ENCODE measurements at regions not wholly inside any gene's neighbourhood (a gene's known extent, or its start where the extent isn't known, plus 50 kb on each side); places are given as distances from the start of the nearest gene placed in this dataset.

GRCh38 chr15:31463521-31464102, 137.0 kb downstream of the KLF13 start:
- ATAC-seq (no peak), DNase-seq (no peak)
- Mint-ChIP-seq H3K4me1 (peaks cover 21% of the 10 kb centered on the region), H3K9me3 (no peaks in the 10 kb centered on the region), H3K36me3 (ENCODE audit: low read depth) (no peaks in the 10 kb centered on the region), H3K4me3 (no peak overlapping the region), H3K27me3 (no peaks in the 10 kb centered on the region), H3K27ac (no peak overlapping the region)

DNA sequence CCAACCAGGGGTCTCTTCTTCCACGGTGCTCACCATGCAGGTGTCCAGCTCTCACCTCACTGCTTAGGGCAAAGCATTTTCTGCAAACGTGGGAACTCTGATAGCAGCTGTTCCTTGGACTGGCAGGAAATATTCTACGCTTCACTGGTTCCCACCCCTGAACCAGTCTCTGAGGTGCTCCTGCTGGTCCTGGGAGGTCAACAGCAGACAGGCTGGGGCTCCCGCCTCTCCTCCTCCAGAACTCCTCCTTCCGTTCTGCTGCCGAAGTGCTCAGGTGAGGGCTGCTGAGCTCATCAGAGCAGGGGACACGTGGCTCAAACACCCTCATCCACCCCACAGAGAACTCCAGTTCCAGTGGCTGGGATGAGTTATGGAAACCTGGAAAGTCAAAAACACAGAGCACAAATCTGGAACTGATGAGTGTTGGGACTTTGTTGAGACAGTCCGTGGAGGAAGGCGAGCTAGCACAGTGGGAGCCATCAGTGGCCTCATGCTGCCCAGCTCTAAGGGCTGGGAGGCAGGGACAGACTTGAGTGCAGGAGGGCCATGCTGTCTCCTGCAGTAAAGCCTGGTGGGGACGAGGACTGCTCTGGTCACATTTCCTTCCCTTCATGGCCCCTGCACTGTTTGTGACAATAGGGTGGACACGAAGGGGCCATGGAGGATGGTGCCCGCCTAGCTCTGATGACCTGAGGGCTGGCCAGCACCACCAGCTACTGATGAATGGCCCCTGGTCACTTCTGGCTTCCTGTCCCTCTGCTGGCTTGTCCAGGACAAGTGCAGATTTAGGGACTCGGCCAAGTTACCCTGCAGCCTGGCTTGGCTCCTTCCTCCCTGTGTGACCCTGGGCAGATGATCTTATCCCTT, 137.8 kb downstream of the KLF13 start:
- DNase-seq: no peak
- no peak for ATAC-seq
- H3K4me3 Mint-ChIP-seq: no peak overlapping the region

DNA sequence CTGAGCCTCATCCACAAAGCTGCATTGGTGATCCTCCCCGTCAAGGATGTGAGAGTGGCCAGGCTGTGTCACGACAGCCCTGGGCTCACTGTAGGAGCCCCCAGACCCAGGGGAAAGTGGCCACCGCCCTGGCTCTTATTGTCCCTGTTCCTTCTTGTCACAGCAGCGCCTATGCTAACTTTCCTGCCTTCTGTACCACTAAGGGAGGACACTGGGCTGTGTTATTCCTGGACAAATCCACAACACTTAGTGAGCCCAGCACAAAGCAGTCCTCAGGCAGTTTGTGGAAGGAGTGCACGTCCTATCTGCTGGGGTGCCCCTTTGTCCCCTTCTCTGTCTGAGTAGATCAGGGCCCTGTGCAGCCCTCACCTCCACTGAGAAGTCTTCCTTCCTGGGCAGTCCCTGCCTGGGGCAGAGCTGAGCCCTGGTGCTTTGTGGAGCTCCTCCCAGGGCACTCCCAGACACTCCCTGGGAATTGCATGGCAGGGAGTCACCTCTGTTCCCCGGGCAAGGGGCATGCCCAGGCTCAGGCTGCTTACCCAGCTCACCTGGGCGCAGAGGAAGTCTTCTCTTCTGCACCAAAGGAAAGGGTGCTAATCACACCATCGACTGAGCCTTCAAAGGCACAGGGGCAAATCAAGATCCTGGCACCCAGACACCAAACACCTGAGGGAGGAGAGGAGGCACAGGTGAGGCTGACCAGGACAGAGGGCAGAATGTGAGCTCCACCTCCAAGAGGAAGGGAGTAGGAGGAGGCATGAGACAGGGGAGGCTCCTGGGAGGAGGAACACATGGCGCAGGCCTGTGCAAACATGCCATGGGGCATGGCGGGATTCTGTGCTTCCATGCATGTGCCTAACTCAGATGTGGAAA, 138.7 kb downstream of the KLF13 start:
- Mint-ChIP-seq H3K9me3 (no peaks in the 10 kb centered on the region), H3K36me3 (ENCODE audit: low read depth) (no peaks in the 10 kb centered on the region), H3K27me3 (no peaks in the 10 kb centered on the region), H3K4me1 (peaks cover 7% of the 10 kb centered on the region), H3K27ac (no peak overlapping the region), H3K4me3 (no peak overlapping the region)
- no peak for DNase-seq
- no peak for ATAC-seq

More for the DNA sequence above, 137.8 kb downstream of the KLF13 start:
- Mint-ChIP-seq H3K27me3 (no peaks in the 10 kb centered on the region), H3K27ac (no peak overlapping the region), H3K36me3 (ENCODE audit: low read depth) (no peaks in the 10 kb centered on the region), H3K9me3 (no peaks in the 10 kb centered on the region), H3K4me1 (peaks cover 13% of the 10 kb centered on the region)

DNA sequence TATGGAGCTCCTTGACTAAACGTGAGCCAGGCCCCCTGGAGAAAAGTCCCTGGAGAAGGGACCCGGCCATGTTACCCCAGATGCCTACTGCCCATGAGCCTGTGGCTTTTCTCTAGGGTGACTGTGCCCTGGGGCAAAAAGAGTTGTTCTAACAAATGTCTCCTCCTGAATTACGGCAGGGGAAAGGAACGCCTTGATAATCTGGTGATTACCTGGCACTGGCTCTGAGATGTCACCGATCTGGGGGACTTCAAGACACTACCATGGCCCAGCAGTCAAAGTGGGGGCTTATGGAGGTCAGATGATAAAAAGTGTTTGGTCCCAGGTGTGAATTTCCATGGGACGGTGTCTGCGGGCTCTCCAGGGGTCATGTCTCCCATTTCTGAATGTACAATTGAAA, 140.7 kb downstream of the KLF13 start:
- Mint-ChIP-seq H3K27ac (no peak overlapping the region), H3K4me3 (no peak overlapping the region), H3K9me3 (no peaks in the 10 kb centered on the region), H3K4me1 (peaks cover 11% of the 10 kb centered on the region), H3K36me3 (ENCODE audit: low read depth) (no peaks in the 10 kb centered on the region), H3K27me3 (no peaks in the 10 kb centered on the region)
- DNase-seq (no peak), ATAC-seq (no peak)

GRCh38 chr15:31468911-31469785, 142.5 kb downstream of the KLF13 start:
- Mint-ChIP-seq H3K27ac (no peak overlapping the region), H3K4me3 (no peak overlapping the region), H3K9me3 (peaks cover 3% of the 10 kb centered on the region), H3K27me3 (no peaks in the 10 kb centered on the region), H3K36me3 (ENCODE audit: low read depth) (no peaks in the 10 kb centered on the region), H3K4me1 (peaks cover 28% of the 10 kb centered on the region)
- DNase-seq (no peak), ATAC-seq (no peak)

- H3K27ac Mint-ChIP-seq: no peak overlapping the region
Observed at GRCh38 chr15:31469786-31470525, 143.3 kb downstream of the KLF13 start.

DNA sequence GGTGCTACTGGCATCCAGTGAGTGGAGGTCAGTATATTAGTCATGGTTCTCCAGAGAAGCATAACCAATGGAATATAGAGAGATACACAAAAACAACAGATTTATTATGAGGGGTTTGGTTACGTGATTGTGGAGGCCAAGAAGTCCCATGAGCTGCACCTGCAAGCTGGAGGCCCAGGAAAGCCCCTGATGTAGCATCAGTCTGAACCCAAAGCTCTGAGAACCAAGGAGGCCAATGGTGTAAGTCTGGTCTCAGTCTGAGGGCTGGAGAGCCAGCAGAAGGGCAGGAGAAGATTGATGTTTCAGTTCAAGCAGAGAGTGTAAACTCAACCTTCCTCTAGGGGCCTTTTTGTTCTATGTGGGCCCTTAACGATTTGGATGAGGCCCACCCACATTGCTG, 144.1 kb downstream of the KLF13 start:
- DNase-seq: no peak
- Mint-ChIP-seq H3K27me3 (no peaks in the 10 kb centered on the region), H3K4me3 (no peak overlapping the region), H3K36me3 (ENCODE audit: low read depth) (peaks cover 8% of the 10 kb centered on the region), H3K27ac (peak overlapping the region; percentile 13), H3K9me3 (peaks cover 12% of the 10 kb centered on the region), H3K4me1 (peaks cover 41% of the 10 kb centered on the region)
- ATAC-seq: no peak

More at GRCh38 chr15:31469786-31470525, 143.3 kb downstream of the KLF13 start:
- DNase-seq: no peak
- ATAC-seq: no peak
- H3K36me3 Mint-ChIP-seq (ENCODE audit: low read depth): peaks cover 3% of the 10 kb centered on the region
- no peaks in the 10 kb centered on the region for H3K27me3 Mint-ChIP-seq
- no peak overlapping the region for H3K4me3 Mint-ChIP-seq
- peaks cover 35% of the 10 kb centered on the region for H3K4me1 Mint-ChIP-seq
- peaks cover 8% of the 10 kb centered on the region for H3K9me3 Mint-ChIP-seq

GRCh38 chr15:31471731-31472430, 145.2 kb downstream of the KLF13 start:
- ATAC-seq: no peak
- Mint-ChIP-seq H3K4me1 (peaks cover 42% of the 10 kb centered on the region), H3K36me3 (ENCODE audit: low read depth) (peaks cover 8% of the 10 kb centered on the region), H3K27ac (peak overlapping the region; percentile 30), H3K4me3 (no peak overlapping the region), H3K9me3 (peaks cover 12% of the 10 kb centered on the region), H3K27me3 (no peaks in the 10 kb centered on the region)
- no peak for DNase-seq

DNA sequence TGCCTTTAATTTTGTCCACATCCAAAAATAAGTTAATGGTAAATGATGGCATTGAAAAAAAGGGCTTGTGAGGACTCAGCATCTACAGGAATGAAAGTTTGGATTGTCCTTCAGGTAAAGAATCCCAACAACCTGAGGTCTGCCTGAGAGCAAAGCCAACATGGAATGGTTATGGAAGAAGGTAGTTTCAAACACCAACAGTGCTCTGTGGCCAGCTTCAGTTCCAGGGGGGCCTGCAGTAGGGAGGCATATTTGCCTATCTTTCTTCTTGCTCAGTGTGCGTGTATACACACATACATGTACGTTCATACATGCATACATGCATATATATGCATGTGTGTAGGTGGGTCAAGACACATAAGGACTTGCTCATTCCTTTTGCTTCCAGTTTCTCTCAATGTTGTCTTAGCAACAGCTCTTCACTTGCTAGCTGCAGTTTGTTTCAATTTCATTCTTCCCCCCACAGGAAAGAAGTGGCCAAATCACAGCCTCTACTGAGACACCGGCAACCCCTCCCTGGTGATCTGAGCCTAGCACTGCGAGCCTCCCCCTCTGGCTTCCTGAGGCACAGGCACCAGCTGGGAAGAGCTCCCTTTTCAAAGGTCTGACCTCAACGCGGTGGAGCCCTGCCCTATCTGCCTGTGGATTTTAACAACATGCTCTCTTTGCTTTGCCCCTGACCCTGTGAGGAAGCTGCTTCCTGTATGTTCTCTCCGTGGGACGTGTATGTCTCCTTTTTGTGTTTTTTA, 146.2 kb downstream of the KLF13 start:
- peak; percentile 87 for ATAC-seq
- peaks cover 42% of the 10 kb centered on the region for H3K4me1 Mint-ChIP-seq

DNA sequence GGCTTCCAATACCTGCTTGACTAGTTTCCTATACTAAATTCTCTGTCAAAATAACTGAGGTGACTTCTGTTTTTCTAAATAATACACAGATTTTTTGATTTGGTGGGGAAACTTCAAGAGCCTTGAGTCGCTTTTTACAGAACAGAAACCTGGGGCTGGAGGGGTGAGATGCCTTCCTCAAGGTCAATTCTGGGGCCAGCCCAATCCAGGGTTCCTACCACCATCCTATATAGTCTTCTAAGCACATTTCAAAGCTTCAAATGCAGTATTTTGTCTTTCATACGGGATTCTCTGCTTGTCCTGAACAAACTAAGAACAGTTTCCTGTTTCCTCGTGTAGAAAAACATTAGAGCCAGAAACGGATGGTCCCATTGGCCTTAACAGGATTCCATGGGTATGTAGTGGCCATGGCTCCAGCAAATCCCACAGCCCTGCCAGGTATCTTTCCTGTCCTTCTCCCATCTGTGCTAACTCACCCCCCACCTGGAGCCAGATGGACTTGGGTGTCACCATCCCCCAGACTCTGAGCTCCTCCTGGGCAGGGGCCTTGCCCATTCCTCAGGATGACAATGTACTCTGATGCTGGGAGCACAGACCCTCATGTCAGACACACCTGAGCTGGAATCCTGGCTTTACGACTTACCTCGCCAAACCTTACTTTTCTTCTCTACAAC, 146.9 kb downstream of the KLF13 start:
- H3K4me3 Mint-ChIP-seq: peak overlapping the region; percentile 65
- no peak for DNase-seq
- H3K4me1 Mint-ChIP-seq: peaks cover 42% of the 10 kb centered on the region
- peaks cover 12% of the 10 kb centered on the region for H3K9me3 Mint-ChIP-seq
- no peak for ATAC-seq
- no peaks in the 10 kb centered on the region for H3K27me3 Mint-ChIP-seq
- peak overlapping the region; percentile 91 for H3K27ac Mint-ChIP-seq
- H3K36me3 Mint-ChIP-seq (ENCODE audit: low read depth): peaks cover 13% of the 10 kb centered on the region

More for the DNA sequence above, 146.2 kb downstream of the KLF13 start:
- peak overlapping the region; percentile 91 for H3K27ac Mint-ChIP-seq
- no peaks in the 10 kb centered on the region for H3K27me3 Mint-ChIP-seq
- peak; percentile 55 for DNase-seq
- H3K4me3 Mint-ChIP-seq: peak overlapping the region; percentile 65
- H3K36me3 Mint-ChIP-seq (ENCODE audit: low read depth): peaks cover 12% of the 10 kb centered on the region
- peaks cover 12% of the 10 kb centered on the region for H3K9me3 Mint-ChIP-seq

DNA sequence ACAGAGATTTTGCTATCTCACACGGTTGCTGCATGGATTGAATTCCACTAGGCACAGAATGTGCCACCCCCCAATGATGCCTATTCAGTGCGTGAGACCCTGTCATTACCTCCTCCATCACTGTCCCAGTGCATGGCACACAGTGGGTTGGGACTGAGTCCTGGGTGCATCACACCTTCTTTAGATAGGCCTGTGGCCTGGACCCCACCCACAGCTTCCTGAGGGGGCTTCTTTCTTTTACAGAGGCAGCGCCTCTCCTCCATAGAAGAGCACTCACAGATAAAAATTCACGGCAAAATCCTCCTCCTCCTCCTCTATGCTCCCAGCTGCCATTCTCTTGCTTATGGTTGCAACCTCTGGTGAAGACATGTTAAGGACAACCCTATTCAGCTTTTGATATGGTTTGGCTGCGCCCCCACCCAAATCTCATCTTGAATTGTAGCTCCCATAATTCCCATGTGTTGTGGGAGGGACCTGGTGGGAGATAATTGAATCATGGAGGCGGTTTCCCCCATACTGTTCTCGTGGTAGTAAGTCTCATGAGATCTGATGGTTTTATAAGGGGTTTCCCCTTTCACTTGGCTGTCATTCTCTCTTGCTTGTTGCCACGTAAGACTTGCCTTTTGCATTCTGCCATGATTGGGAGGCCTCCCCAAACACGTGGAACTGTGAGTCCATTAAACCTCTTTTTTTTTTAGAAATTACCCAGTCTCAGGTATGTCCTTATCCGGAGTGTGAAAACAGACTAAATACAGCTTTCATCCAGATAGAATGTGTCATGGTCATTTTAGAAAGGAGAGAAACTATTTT, 147.6 kb downstream of the KLF13 start:
- Mint-ChIP-seq H3K9me3 (peaks cover 12% of the 10 kb centered on the region), H3K4me1 (peaks cover 44% of the 10 kb centered on the region), H3K4me3 (peak overlapping the region; percentile 65), H3K36me3 (ENCODE audit: low read depth) (peaks cover 13% of the 10 kb centered on the region), H3K27ac (peak overlapping the region; percentile 91), H3K27me3 (no peaks in the 10 kb centered on the region)
- ATAC-seq (peak; percentile 57), DNase-seq (peak; percentile 41)

All from activated naive CD8-positive, alpha-beta T cell treated with anti-CD3 and anti-CD28 coated beads, Interleukin-2, amount 50 U/mL, for 24 hours (primary cell).